B cell (primary cell): ENCODE measurements at regions not wholly inside any gene's neighbourhood (a gene's known extent, or its start where the extent isn't known, plus 50 kb on each side); places are given as distances from the start of the nearest gene placed in this dataset.

Experiments used
- EZH2 ChIP-seq: IDR thresholded peaks from 2 replicates; pipeline ENCODE4 v1.6.1; 2012; ENCODE audit warnings: borderline replicate concordance, low read depth, mild to moderate bottlenecking, moderate library complexity, low read length; ENCODE audit not compliant: insufficient read depth, poor library complexity, severe bottlenecking
- TF ChIP-seq, protein P1 (sequence below): fragments of 200-600 bp; IDR thresholded peaks from one replicate; pipeline ENCODE4 v1.8.0; 2022; ENCODE audit warnings: antibody characterized with exemption, mild to moderate bottlenecking

- no peak for TF ChIP-seq EZH2
- TF ChIP-seq, protein P1, sequence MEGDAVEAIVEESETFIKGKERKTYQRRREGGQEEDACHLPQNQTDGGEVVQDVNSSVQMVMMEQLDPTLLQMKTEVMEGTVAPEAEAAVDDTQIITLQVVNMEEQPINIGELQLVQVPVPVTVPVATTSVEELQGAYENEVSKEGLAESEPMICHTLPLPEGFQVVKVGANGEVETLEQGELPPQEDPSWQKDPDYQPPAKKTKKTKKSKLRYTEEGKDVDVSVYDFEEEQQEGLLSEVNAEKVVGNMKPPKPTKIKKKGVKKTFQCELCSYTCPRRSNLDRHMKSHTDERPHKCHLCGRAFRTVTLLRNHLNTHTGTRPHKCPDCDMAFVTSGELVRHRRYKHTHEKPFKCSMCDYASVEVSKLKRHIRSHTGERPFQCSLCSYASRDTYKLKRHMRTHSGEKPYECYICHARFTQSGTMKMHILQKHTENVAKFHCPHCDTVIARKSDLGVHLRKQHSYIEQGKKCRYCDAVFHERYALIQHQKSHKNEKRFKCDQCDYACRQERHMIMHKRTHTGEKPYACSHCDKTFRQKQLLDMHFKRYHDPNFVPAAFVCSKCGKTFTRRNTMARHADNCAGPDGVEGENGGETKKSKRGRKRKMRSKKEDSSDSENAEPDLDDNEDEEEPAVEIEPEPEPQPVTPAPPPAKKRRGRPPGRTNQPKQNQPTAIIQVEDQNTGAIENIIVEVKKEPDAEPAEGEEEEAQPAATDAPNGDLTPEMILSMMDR = no peak
These were observed 383.0 kb downstream of the TMEM182 start for GRCh38 chr2:103144837-103145236.
